HG02571 (cell line): ENCODE measurements at regions not wholly inside any gene's neighbourhood (a gene's known extent, or its start where the extent isn't known, plus 50 kb on each side); places are given as distances from the start of the nearest gene placed in this dataset.
"Not testable (repeated sequence)": the region's sequence is repeated elsewhere in the genome, so short reads cannot be mapped to it uniquely, and the experiment has no call there.

ENCODE experiments used
- ATAC-seq: cut with Tn5 transposase; IDR thresholded peaks from one replicate; pipeline ENCODE4 v1.9.1; 2021; ENCODE audit warnings: mild to moderate bottlenecking, moderate library complexity; ENCODE audit not compliant: unreplicated experiment

- ATAC-seq: not testable (repeated sequence)
These were observed 222.6 kb downstream of the ATP6V0E2 start for GRCh38 chr7:150096213-150096994.

GRCh38 chr7:150098592-150098991 lies 224.6 kb upstream of the LRRC61 start:
- not testable (repeated sequence) for ATAC-seq

GRCh38 chr7:150101282-150101681 lies 221.9 kb upstream of the LRRC61 start:
- not testable (repeated sequence) for ATAC-seq

GRCh38 chr7:150107283-150107682 lies 215.9 kb upstream of the LRRC61 start:
- ATAC-seq: not testable (repeated sequence)

- ATAC-seq: not testable (repeated sequence)
These were observed 212.8 kb upstream of the LRRC61 start for GRCh38 chr7:150110375-150110820.

- not testable (repeated sequence) for ATAC-seq
These were observed 212.3 kb upstream of the LRRC61 start for GRCh38 chr7:150110882-150111281.

GRCh38 chr7:150111373-150112139 lies 211.6 kb upstream of the LRRC61 start:
- ATAC-seq: not testable (repeated sequence)

GRCh38 chr7:150113301-150113700 lies 209.9 kb upstream of the LRRC61 start:
- ATAC-seq: not testable (repeated sequence)

- ATAC-seq: not testable (repeated sequence)
These were observed 208.6 kb upstream of the LRRC61 start for GRCh38 chr7:150114591-150114990.

GRCh38 chr7:150119966-150120365 lies 203.2 kb upstream of the LRRC61 start:
- not testable (repeated sequence) for ATAC-seq

GRCh38 chr7:150125831-150126230 lies 197.3 kb upstream of the LRRC61 start:
- not testable (repeated sequence) for ATAC-seq

- not testable (repeated sequence) for ATAC-seq
These were observed 188.7 kb upstream of the LRRC61 start for GRCh38 chr7:150134451-150134850.

GRCh38 chr7:150135620-150136190 lies 187.4 kb upstream of the LRRC61 start:
- not testable (repeated sequence) for ATAC-seq

GRCh38 chr7:150139840-150140239 lies 183.3 kb upstream of the LRRC61 start:
- ATAC-seq: not testable (repeated sequence)

GRCh38 chr7:150141525-150142345 lies 181.4 kb upstream of the LRRC61 start:
- not testable (repeated sequence) for ATAC-seq

- not testable (repeated sequence) for ATAC-seq
These were observed 177.0 kb upstream of the LRRC61 start for GRCh38 chr7:150146124-150146523.

- ATAC-seq: not testable (repeated sequence)
These were observed 175.6 kb upstream of the LRRC61 start for GRCh38 chr7:150147524-150147923.

GRCh38 chr7:150156015-150156414 lies 167.1 kb upstream of the LRRC61 start:
- ATAC-seq: not testable (repeated sequence)

- not testable (repeated sequence) for ATAC-seq
These were observed 164.5 kb upstream of the LRRC61 start for GRCh38 chr7:150158696-150159095.

GRCh38 chr7:150169515-150169914 lies 153.6 kb upstream of the LRRC61 start:
- not testable (repeated sequence) for ATAC-seq
